ENCODE measurements at regions not wholly inside any gene's neighbourhood (a gene's known extent, or its start where the extent isn't known, plus 50 kb on each side); places are given as distances from the start of the nearest gene placed in this dataset.
A peak's percentile ranks its signal among the peaks of the same experiment; 100 is the strongest.

- no peak for DNase-seq (ENCODE audit: low read depth)
Measured at GRCh38 chr1:82755191-82755590, 954.5 kb downstream of the ADGRL2 start.

GRCh38 chr1:82752046-82752445 lies 951.3 kb downstream of the ADGRL2 start:
- DNase-seq (ENCODE audit: low read depth), result no peak

DNA sequence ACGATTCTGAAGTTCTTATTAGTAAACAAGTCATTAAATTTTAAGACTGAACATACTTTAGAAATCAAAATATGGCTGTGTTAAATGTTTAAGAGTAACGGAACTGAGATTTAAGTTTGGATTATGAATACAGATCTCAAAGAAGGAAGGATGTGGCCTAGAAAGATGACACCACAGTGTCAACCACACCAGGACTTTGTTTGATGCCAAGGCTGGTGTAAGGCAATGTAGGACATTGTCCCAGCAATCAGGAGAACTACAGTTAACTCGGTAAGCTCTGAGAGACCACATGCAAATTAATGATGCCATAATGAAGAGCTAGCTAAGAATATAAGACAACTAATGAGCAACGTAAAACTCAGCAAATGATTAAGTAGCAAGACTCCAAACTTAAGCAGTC lies 932.9 kb downstream of the ADGRL2 start:
- DNase-seq (ENCODE audit: low read depth), result no peak

- no peak for DNase-seq (ENCODE audit: low read depth)
Measured at GRCh38 chr1:82731216-82731615, 930.5 kb downstream of the ADGRL2 start.

DNA sequence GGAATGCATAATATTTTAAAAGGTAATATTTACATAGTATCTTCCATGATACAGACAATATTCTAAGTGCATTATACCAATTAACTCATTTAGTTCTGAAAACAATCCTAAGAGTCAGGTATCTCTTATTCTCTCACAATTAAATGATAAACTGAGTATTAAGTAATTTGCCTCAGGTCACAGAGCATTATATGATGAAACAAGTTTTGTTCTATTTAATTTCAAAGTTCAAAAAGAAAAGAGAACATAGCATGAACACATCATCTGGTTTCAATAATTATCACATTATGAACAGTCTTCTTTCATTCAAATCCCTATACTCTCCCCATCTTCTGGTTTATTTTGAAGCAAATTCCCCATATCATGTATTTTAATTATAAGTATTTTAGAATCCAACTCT lies 927.5 kb downstream of the ADGRL2 start:
- no peak for DNase-seq (ENCODE audit: low read depth)

- DNase-seq (ENCODE audit: low read depth), result no peak
Measured at GRCh38 chr1:82724246-82724645, 923.5 kb downstream of the ADGRL2 start.

DNA sequence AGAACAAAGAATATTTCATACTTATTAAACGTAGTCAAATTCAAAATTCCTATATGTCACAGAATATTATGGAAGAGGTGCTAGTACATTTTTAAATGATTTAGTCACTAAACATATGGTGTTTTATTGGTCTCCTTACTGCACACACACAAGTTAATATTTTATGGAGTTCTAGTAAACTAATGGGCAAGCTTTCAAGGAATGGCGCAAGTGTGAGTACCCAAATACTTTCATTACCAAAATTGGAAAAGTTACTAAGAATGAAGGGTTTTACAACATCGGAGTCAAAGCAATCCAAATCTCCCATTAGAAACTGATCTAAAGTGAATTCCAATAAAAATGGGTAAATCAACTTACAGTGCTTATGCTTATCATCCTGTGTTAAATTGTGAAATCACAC lies 921.9 kb downstream of the ADGRL2 start:
- DNase-seq (ENCODE audit: low read depth), result no peak

DNA sequence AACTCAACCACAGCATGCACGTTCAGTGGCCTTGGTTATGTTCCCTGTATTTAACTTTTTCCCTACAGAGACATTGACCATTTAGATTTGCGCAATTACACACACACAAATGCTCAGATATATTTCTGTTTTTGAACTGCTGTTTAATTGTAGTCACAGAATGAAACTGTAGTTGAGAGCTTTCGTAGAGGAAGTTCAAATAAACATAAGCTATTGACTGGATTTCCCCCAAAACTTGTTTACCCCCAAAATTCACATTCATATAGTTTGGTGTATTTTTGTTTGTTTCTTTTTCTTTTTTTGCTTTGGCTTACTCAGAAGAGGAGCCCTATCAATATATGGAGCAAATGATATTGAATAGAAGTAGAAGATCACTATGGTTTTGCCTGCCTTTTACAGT lies 921.0 kb downstream of the ADGRL2 start:
- DNase-seq (ENCODE audit: low read depth), result no peak

DNA sequence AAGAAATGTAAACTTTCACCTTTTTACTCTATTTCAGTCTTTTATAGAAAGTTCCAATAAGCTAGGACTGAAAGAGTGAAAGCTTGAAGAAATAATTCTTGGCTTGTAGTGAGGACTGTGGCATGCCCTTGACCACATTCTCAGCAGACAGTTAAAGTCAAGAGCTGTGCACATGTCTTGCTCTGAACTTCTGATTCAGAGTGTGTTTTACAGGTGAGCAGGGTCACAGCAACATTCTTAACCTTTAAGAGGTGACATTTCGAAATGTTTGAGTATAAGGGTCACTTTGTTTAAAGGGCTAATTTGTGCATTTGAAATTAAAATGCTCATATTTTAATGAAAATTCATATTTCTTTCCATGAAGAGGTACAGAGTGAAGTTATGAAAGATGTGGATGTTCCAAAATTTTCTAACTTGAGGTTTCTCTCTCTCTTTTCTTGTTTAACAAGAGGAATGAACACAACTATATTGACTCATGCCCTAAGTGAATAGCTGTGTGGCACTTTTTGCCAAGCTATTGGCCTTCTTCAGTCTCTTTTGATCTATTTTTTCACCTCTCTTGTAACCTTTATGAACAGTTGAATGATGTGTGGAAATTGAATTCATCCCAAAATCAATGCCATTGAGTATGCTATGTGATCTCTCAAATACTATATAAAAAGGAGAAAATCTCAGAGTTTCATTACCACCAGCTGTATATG lies 918.1 kb downstream of the ADGRL2 start:
- DNase-seq (ENCODE audit: low read depth), result no peak

DNA sequence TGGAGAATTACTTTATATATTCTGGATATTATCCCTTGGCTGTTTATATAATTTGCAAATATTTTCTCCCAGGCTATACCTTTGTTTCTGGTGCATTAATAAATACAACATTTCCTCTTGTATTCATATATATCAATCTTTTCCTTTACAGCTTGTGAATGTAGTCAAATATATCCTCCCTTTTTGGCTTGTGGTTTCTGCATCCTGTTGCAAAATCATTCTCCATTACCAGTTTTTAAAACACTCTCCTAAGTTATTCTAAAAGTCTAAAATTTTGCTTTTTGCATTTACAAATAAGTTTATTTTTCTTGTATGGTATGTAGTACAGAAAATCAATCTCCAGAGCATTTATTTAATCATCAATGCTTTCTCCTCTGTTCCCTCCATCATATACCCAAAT lies 909.4 kb downstream of the ADGRL2 start:
- DNase-seq (ENCODE audit: low read depth), result no peak

DNA sequence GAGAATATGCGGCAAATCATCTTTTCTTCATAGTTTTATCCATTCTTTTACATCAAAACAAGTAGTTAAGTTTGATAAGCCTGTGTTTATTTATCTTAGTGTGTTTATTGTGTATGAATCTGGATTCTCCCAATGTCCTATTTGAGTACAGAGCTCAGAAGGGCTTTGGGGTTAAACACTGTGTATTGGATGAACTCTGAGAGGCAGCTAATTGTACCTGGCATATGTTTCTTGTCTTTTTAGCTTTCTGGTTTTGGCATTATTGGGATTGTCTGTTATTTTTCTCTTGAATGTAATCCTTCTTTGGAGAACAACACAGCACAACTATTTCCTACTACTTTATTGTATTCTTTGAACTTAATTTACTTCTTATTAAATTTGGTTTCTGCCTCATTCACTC lies 906.9 kb downstream of the ADGRL2 start:
- no peak for DNase-seq (ENCODE audit: low read depth)

DNA sequence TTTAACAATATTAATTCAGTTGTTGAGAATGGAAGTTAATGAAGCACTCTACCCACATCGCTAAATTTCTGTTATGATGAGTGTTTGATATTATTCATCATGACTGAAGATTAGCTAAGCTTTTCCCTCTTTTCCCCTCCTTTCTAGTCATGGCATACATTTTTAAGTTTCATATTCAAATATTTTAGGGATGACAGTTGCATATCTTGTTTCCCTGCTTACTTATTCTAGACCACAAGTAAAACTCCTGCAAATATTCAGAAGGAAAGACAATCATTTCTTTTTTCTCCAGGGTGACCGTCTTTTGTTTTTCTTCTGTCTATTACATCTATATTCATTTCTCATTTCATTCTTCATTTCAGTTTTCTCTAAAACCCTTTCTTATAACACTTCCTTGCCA lies 906.0 kb downstream of the ADGRL2 start:
- DNase-seq (ENCODE audit: low read depth), result no peak

- DNase-seq (ENCODE audit: low read depth), result no peak
Measured at GRCh38 chr1:82704966-82705365, 904.2 kb downstream of the ADGRL2 start.

- peak; percentile 25 for DNase-seq (ENCODE audit: low read depth)
Measured at GRCh38 chr1:82704393-82704792, 903.7 kb downstream of the ADGRL2 start.

- DNase-seq (ENCODE audit: low read depth), result no peak
Measured at GRCh38 chr1:82703951-82704350, 903.2 kb downstream of the ADGRL2 start.

- DNase-seq (ENCODE audit: low read depth), result no peak
Measured at GRCh38 chr1:82700476-82700875, 899.7 kb downstream of the ADGRL2 start.

GRCh38 chr1:82697965-82698364 lies 897.2 kb downstream of the ADGRL2 start:
- no peak for DNase-seq (ENCODE audit: low read depth)

DNA sequence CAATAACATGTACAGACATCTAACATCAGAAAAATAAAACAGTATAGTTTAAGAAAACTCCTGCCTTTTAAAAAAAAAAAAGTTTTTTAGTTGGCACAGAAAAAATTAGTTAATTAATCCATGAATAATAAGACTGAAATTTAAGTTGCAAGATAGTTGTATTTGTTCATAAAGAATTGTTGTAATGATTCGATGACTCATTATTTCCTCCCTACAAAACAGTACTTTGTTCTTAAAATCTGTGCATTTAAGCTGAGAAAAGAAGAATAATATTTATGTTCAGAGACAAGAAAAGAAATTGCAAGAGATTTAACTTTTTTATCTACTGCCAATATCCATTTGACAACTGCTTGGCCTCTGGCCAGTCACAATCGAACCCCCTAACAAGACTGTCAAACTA lies 894.7 kb downstream of the ADGRL2 start:
- no peak for DNase-seq (ENCODE audit: low read depth)

- no peak for DNase-seq (ENCODE audit: low read depth)
Measured at GRCh38 chr1:82690411-82690810, 889.7 kb downstream of the ADGRL2 start.

- no peak for DNase-seq (ENCODE audit: low read depth)
Measured at GRCh38 chr1:82689217-82689616, 888.5 kb downstream of the ADGRL2 start.

DNA sequence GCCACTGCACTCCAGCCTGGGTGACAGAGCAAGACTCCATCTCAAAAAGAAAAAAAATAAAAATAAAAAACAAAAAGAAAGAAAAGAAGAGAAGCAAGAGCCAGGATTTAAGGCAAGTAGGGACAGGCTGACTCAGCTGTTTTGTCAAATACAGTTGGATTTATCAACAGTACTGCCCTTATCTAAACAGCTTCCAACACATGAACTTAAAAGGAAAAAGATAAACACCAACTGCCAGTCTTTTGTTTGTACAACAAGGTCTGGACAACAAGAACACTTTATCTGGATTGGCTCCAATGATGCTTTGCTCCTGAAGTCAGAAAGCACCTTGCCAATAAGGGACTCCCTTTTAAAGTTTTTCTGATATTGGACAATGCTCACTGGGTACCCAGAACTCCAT lies 886.0 kb downstream of the ADGRL2 start:
- DNase-seq (ENCODE audit: low read depth), result no peak

GRCh38 chr1:82646888-82647287 lies 846.2 kb downstream of the ADGRL2 start:
- DNase-seq (ENCODE audit: low read depth), result no peak

DNA sequence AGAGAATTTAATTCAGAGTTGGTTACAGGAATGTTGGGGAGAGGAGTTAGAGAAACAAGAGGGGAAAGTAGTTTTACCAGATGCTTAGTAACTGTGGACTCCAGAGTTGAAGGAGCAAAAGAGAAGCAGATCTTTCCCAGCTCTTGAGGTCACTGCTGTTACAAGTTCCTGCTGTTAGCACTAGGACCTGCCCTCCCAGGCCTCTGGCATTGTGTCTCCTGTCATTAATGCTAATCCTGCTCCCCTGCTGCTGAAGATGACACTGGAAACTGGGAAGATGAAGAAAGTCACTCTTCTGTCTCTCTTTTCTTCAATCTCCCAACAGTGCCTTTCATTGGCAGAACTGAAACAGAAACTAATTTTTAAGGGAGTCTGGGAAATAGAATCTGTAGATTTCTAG lies 845.6 kb downstream of the ADGRL2 start:
- DNase-seq (ENCODE audit: low read depth), result no peak

DNA sequence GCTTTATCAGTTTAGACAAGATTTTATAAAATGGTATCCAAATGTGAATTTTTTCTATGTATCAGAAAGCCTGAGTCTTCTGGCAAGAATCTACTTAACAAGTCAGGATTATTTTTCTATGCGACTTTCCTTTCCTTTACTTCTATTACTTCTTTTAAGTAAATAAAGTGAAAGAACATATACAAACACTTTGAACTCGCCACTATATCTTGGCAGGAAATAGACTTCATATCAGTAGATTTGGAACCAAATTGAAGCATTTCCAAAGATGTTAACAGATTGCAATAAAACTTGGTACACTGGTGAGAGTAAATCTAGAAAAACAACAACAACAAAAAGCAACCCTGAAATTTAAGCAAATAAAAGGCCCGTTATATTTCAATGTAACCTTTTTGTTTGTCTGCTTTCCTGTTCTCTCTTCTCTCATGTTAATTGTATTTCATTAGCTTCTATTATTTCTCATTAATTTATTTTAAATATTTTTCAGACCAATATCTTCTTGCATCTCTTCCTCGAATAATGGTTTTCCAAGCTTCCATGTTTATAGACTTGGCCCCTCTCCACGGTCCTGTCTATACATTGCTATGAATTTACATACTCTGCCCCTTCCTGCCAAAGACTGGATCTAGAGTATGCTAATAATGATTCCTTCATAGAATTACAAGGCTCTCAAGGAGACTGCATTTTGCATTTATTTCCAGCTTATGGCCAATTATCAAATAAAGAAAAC lies 843.6 kb downstream of the ADGRL2 start:
- DNase-seq (ENCODE audit: low read depth), result no peak

Measured in CMK (cell line).